Panc1 (cell line): ENCODE measurements at regions not wholly inside any gene's neighbourhood (a gene's known extent, or its start where the extent isn't known, plus 50 kb on each side); places are given as distances from the start of the nearest gene placed in this dataset.

ENCODE experiments used
- ATAC-seq: fragments of 200-7000 bp; cut with Tn5 transposase; 2 replicates; pipeline ENCODE4 v1.9.1; 2020; ENCODE audit warnings: mild to moderate bottlenecking, moderate library complexity
- BruUV-seq: library from RNA; stranded (reverse); fragments of 400-500 nt; replicated peaks from 2 replicates; lab custom pipeline; 2021; lab: Mats Ljungman, UMichigan
- CTCF ChIA-PET: fragments of 300-600 bp; sonication (Branson Sonifier 250); formaldehyde crosslinking; loops from one replicate; lab custom pipeline; 2022; ENCODE audit warnings: antibody characterized with exemption; lab: Charles Lee
- POLR2A ChIA-PET: fragments of 300-600 bp; sonication (Branson Sonifier 250); formaldehyde crosslinking; loops from one replicate; lab custom pipeline; 2022; ENCODE audit warnings: antibody characterized with exemption; lab: Charles Lee
- DNase-seq: peaks from one replicate; pipeline ENCODE4 v3.0.0-alpha.2; 2010; ENCODE audit warnings: low read depth, low spot score
- H3K27ac ChIP-seq: 2 replicates; pipeline ENCODE4 v1.5.1; 2011; ENCODE audit warnings: mild to moderate bottlenecking, low read length, inconsistent platforms
- H3K27me3 ChIP-seq: fragments of 200-500 bp; sonication (Bioruptor generic); 2 replicates; pipeline ENCODE4 v1.6.0; 2014; ENCODE audit warnings: low read length, inconsistent platforms; ENCODE audit not compliant: control insufficient read depth, insufficient read depth
- H3K36me3 ChIP-seq: fragments of 200-500 bp; sonication (Bioruptor generic); 2 replicates; pipeline ENCODE4 v1.5.1; 2014; ENCODE audit warnings: inconsistent platforms, mild to moderate bottlenecking, low read length, moderate library complexity; ENCODE audit not compliant: control insufficient read depth, insufficient read depth
- H3K4me1 ChIP-seq: 2 replicates; pipeline ENCODE4 v1.5.1; 2011; ENCODE audit warnings: inconsistent platforms, mild to moderate bottlenecking, low read length, moderate library complexity; ENCODE audit not compliant: control insufficient read depth, insufficient read depth
- H3K4me3 ChIP-seq, 2 experiments: 2 replicates each; pipeline ENCODE4 v1.5.1; 2011 to 2012; ENCODE audit warnings: low read depth in 2 of 2, low read length in 2 of 2, mild to moderate bottlenecking in 2 of 2, inconsistent platforms in 1 of 2, moderate library complexity in 1 of 2
- H3K9me3 ChIP-seq: fragments of 200-500 bp; sonication (Bioruptor generic); 2 replicates; pipeline ENCODE4 v1.5.1; 2014; ENCODE audit warnings: low read depth, mild to moderate bottlenecking, inconsistent platforms, low read length, moderate library complexity; ENCODE audit not compliant: control insufficient read depth, insufficient read depth
- POLR2AphosphoS5 ChIP-seq: IDR thresholded peaks from 2 replicates; pipeline ENCODE4 v1.6.1; 2012; ENCODE audit warnings: mild to moderate bottlenecking, low read depth, low read length, moderate library complexity
- SIN3A ChIP-seq: IDR thresholded peaks from 2 replicates; pipeline ENCODE4 v1.6.1; 2012; ENCODE audit warnings: low read depth, mild to moderate bottlenecking, low read length, moderate library complexity, borderline replicate concordance; ENCODE audit not compliant: insufficient read depth
- TCF7L2 ChIP-seq: IDR thresholded peaks from 2 replicates; pipeline ENCODE4 v1.6.1; 2011; ENCODE audit warnings: mild to moderate bottlenecking, low read depth, low read length, inconsistent platforms
- in situ Hi-C: cut with HindIII; loops from 2 replicates; pipeline ENCODE4 v1.10.0; 2016; ENCODE audit warnings: low sequenced_read_pairs, low pct_unique_long_range_greater_than_20kb
- intact Hi-C: fragments of 100-400 bp; cut with micrococcal nuclease; formaldehyde crosslinking; loops from one replicate; pipeline ENCODE4 v1.10.0; 2022; ENCODE audit not compliant: unreplicated experiment
- TF ChIP-seq, protein P1 (sequence below): fragments of 450-650 bp; IDR thresholded peaks from 2 replicates; pipeline ENCODE4 v1.5.1; 2017; ENCODE audit warnings: mild to moderate bottlenecking
- TF ChIP-seq, protein P2 (sequence below), 2 experiments: IDR thresholded peaks; 2 replicates each; pipeline ENCODE4 v1.6.1; 2011 to 2012; ENCODE audit warnings: low read depth in 2 of 2, control low read depth in 1 of 2, low read length in 1 of 2, mild to moderate bottlenecking in 1 of 2, moderate library complexity in 1 of 2; ENCODE audit not compliant: insufficient read depth in 1 of 2

DNA sequence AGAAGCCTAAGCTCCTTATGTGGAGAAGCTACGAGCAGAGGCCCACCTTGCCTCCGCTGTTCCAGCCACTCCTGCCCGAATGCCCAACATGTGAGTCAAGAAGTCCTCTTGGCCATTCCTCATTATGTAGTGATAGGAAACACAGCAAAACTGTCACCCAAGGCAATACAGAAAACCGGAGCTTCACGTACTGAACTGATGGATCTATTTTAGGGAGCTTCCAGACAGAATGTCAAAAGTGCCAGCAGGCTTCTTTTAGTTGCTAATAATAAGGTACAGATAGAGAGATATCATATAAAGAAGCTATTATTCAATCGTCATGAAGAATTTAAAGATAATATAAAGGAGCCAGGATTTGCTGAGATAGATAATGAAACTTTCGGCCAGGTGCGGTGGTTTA is 91.6 kb upstream of the SYT10 start:
- Histone ChIP-seq H3K36me3 (no peaks in the 10 kb centered on the region), H3K4me1 (no peaks in the 10 kb centered on the region), H3K9me3 (no peaks in the 10 kb centered on the region), H3K27ac (no peak overlapping the region), H3K27me3 (no peaks in the 10 kb centered on the region), H3K4me3 (no peak overlapping the region)
- BruUV-seq = no TSS peak
- TF ChIP-seq SIN3A (no peak), POLR2AphosphoS5 (no peak), TCF7L2 (no peak)
- TF ChIP-seq, protein P1, sequence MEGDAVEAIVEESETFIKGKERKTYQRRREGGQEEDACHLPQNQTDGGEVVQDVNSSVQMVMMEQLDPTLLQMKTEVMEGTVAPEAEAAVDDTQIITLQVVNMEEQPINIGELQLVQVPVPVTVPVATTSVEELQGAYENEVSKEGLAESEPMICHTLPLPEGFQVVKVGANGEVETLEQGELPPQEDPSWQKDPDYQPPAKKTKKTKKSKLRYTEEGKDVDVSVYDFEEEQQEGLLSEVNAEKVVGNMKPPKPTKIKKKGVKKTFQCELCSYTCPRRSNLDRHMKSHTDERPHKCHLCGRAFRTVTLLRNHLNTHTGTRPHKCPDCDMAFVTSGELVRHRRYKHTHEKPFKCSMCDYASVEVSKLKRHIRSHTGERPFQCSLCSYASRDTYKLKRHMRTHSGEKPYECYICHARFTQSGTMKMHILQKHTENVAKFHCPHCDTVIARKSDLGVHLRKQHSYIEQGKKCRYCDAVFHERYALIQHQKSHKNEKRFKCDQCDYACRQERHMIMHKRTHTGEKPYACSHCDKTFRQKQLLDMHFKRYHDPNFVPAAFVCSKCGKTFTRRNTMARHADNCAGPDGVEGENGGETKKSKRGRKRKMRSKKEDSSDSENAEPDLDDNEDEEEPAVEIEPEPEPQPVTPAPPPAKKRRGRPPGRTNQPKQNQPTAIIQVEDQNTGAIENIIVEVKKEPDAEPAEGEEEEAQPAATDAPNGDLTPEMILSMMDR = no peak
- TF ChIP-seq, protein P2, sequence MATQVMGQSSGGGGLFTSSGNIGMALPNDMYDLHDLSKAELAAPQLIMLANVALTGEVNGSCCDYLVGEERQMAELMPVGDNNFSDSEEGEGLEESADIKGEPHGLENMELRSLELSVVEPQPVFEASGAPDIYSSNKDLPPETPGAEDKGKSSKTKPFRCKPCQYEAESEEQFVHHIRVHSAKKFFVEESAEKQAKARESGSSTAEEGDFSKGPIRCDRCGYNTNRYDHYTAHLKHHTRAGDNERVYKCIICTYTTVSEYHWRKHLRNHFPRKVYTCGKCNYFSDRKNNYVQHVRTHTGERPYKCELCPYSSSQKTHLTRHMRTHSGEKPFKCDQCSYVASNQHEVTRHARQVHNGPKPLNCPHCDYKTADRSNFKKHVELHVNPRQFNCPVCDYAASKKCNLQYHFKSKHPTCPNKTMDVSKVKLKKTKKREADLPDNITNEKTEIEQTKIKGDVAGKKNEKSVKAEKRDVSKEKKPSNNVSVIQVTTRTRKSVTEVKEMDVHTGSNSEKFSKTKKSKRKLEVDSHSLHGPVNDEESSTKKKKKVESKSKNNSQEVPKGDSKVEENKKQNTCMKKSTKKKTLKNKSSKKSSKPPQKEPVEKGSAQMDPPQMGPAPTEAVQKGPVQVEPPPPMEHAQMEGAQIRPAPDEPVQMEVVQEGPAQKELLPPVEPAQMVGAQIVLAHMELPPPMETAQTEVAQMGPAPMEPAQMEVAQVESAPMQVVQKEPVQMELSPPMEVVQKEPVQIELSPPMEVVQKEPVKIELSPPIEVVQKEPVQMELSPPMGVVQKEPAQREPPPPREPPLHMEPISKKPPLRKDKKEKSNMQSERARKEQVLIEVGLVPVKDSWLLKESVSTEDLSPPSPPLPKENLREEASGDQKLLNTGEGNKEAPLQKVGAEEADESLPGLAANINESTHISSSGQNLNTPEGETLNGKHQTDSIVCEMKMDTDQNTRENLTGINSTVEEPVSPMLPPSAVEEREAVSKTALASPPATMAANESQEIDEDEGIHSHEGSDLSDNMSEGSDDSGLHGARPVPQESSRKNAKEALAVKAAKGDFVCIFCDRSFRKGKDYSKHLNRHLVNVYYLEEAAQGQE (IDR thresholded peaks at IDR 0.05; ENCODE audit: insufficient read depth in 1 of 2, low read depth in 2 of 2, low read length in 1 of 2) = no peak
- DNase-seq (no peak), ATAC-seq (no peak)
- ChIA-PET POLR2A (no interaction called here), CTCF (no interaction called here)
- in situ Hi-C loops (no loop called here), intact Hi-C loops (loop anchor here (5.0 kb wide), 1 partner anchor 49 kb away; no protein-coding TSS in a partner anchor)

DNA sequence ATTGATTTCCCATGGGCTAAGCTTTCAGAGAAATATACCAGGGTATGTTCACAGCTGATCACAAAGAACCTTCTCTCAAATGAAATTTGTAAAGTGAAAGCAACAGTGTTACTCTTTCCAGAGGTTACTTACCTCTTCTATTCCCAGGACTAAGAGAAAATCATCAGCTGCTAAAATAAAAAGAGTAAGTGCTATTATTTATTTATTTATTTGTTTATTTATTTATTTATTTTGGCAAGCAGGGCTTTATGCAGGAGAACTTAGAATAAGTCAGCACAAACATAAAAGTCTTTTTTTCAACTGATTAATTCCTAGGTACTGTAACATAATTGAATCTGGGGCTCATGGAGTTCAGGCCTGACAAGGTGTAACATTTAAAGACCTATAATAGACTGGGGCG is 93.9 kb upstream of the SYT10 start:
- POLR2A ChIA-PET = no interaction called here
- no TSS peak for BruUV-seq
- 0 out of 2 replicates have a peak, but pooled peaks cover 3% of the 10 kb centered on the region for H3K9me3 ChIP-seq
- in situ Hi-C loops = no loop called here
- no peak for DNase-seq
- H3K36me3 ChIP-seq = no peaks in the 10 kb centered on the region
- intact Hi-C loops = loop anchor here (5.0 kb wide), 1 partner anchor 51 kb away; no protein-coding TSS in a partner anchor
- no peaks in the 10 kb centered on the region for H3K27me3 ChIP-seq
- no peak overlapping the region for H3K4me3 ChIP-seq
- H3K4me1 ChIP-seq = no peaks in the 10 kb centered on the region
- ATAC-seq = no peak
- no peak overlapping the region for H3K27ac ChIP-seq
- CTCF ChIA-PET = no interaction called here
- TF ChIP-seq, protein P1 = no peak
- no peak for TF ChIP-seq SIN3A
- TF ChIP-seq POLR2AphosphoS5 = no peak
- TF ChIP-seq TCF7L2 = no peak
- TF ChIP-seq, protein P2 (IDR thresholded peaks at IDR 0.05; ENCODE audit: insufficient read depth in 1 of 2, low read depth in 2 of 2, low read length in 1 of 2) = no peak
